ENCODE measurements at regions not wholly inside any gene's neighbourhood (a gene's known extent, or its start where the extent isn't known, plus 50 kb on each side); places are given as distances from the start of the nearest gene placed in this dataset.

GRCh38 chr14:88998027-88998426 is 173.6 kb downstream of the TTC8 start:
- DNase-seq (ENCODE audit: extremely low spot score) = no peak
- no peaks in the 10 kb centered on the region for H3K9me3 ChIP-seq
- H3K36me3 ChIP-seq = no peaks in the 10 kb centered on the region
- peaks cover 0 to 8% (median 0%) of the 10 kb centered on the region in 4 donors for H3K4me1 ChIP-seq
- H3K4me3 ChIP-seq = no peak overlapping the region
- 72% methylated on average over 1 of the region's 1 CpG for WGBS
- intact Hi-C loops (cut with DNase I) = no loop called here
- no peak for TF ChIP-seq CTCF (IDR thresholded peaks at IDR 0.05)
- TF ChIP-seq POLR2AphosphoS5 (IDR thresholded peaks at IDR 0.05) = no peak
- TF ChIP-seq EP300 (IDR thresholded peaks at IDR 0.05) = no peak
- TF ChIP-seq POLR2A (IDR thresholded peaks at IDR 0.05; ENCODE audit: low read depth) = no peak
- no peak overlapping the region for H3K27ac ChIP-seq (replicated peaks in 1 of 4)
- H3K27me3 ChIP-seq = no peaks in the 10 kb centered on the region

GRCh38 chr14:88999137-88999536 is 174.7 kb downstream of the TTC8 start:
- TF ChIP-seq POLR2A (IDR thresholded peaks at IDR 0.05; ENCODE audit: low read depth) (no peak), POLR2AphosphoS5 (IDR thresholded peaks at IDR 0.05) (no peak), CTCF (IDR thresholded peaks at IDR 0.05) (no peak), EP300 (IDR thresholded peaks at IDR 0.05) (no peak)
- intact Hi-C loops (cut with DNase I) = no loop called here
- WGBS = 78% methylated on average over 5 of the region's 5 CpGs

GRCh38 chr14:89000007-89000942 is 175.8 kb downstream of the TTC8 start:
- intact Hi-C loops (cut with DNase I) = no loop called here
- no peaks in the 10 kb centered on the region for H3K9me3 ChIP-seq
- H3K4me3 ChIP-seq = no peak overlapping the region
- H3K4me1 ChIP-seq = peaks cover 0 to 8% (median 0%) of the 10 kb centered on the region in 4 donors
- no peaks in the 10 kb centered on the region for H3K36me3 ChIP-seq
- 79% methylated on average over 9 of the region's 9 CpGs for WGBS
- H3K27me3 ChIP-seq = no peaks in the 10 kb centered on the region
- no peak for DNase-seq (ENCODE audit: extremely low spot score)
- TF ChIP-seq POLR2AphosphoS5 (IDR thresholded peaks at IDR 0.05) = peak in 1 of 2 donors; percentile 22
- TF ChIP-seq EP300 (IDR thresholded peaks at IDR 0.05) = no peak
- no peak for TF ChIP-seq CTCF (IDR thresholded peaks at IDR 0.05)
- TF ChIP-seq POLR2A (IDR thresholded peaks at IDR 0.05; ENCODE audit: low read depth) = no peak
- H3K27ac ChIP-seq (replicated peaks in 1 of 4) = no peak overlapping the region

More at GRCh38 chr14:88999137-88999536, 174.7 kb downstream of the TTC8 start:
- Histone ChIP-seq H3K4me3 (no peak overlapping the region), H3K9me3 (no peaks in the 10 kb centered on the region), H3K27me3 (no peaks in the 10 kb centered on the region), H3K36me3 (no peaks in the 10 kb centered on the region), H3K27ac (replicated peaks in 1 of 4) (no peak overlapping the region), H3K4me1 (peaks cover 0 to 8% (median 0%) of the 10 kb centered on the region in 4 donors)
- DNase-seq (ENCODE audit: extremely low spot score) = no peak

- H3K4me3 ChIP-seq = no peak overlapping the region
- intact Hi-C loops (cut with DNase I) = no loop called here
- no peaks in the 10 kb centered on the region for H3K9me3 ChIP-seq
- TF ChIP-seq POLR2A (IDR thresholded peaks at IDR 0.05; ENCODE audit: low read depth) (no peak), EP300 (IDR thresholded peaks at IDR 0.05) (no peak), CTCF (IDR thresholded peaks at IDR 0.05) (no peak), POLR2AphosphoS5 (IDR thresholded peaks at IDR 0.05) (no peak)
- H3K4me1 ChIP-seq = no peaks in the 10 kb centered on the region
- H3K36me3 ChIP-seq = no peaks in the 10 kb centered on the region
- H3K27me3 ChIP-seq = no peaks in the 10 kb centered on the region
- DNase-seq (ENCODE audit: extremely low spot score) = no peak
- no peak overlapping the region for H3K27ac ChIP-seq (replicated peaks in 1 of 4)
Observed at GRCh38 chr14:89004166-89004565, 179.7 kb downstream of the TTC8 start.

All from esophagus muscularis mucosa (tissue), 4 donors.